GM23338 (cell line): ENCODE measurements at regions not wholly inside any gene's neighbourhood (a gene's known extent, or its start where the extent isn't known, plus 50 kb on each side); places are given as distances from the start of the nearest gene placed in this dataset.
A peak's percentile ranks its signal among the peaks of the same experiment; 100 is the strongest.

ENCODE experiments used
- ATAC-seq: fragments of 200-7000 bp; cut with Tn5 transposase; 3 replicates; pipeline ENCODE4 v1.9.1; 2020
- DNase-seq: peaks from one replicate; pipeline ENCODE4 v3.0.0-alpha.2; 2015; ENCODE audit warnings: low spot score
- H2AFZ ChIP-seq: fragments of 200-600 bp; sonication (generic); 2 replicates; pipeline ENCODE4 v1.8.0; 2016; ENCODE audit warnings: antibody characterized with exemption, mild to moderate bottlenecking, moderate library complexity
- H3F3A ChIP-seq: fragments of 200-600 bp; sonication (generic); replicated peaks from 2 replicates; pipeline ENCODE4 v1.8.0; 2017; ENCODE audit warnings: antibody characterized with exemption, mixed run types, low read depth
- H3K27ac ChIP-seq: fragments of 200-600 bp; sonication (generic); 2 replicates; pipeline ENCODE4 v1.6.1; 2016; ENCODE audit warnings: low read depth
- H3K27me3 ChIP-seq: fragments of 200-600 bp; sonication (generic); 2 replicates; pipeline ENCODE4 v1.8.0; 2016; ENCODE audit warnings: mild to moderate bottlenecking, mixed run types, moderate library complexity; ENCODE audit not compliant: insufficient read depth
- H3K36me3 ChIP-seq: fragments of 200-600 bp; sonication (generic); 2 replicates; pipeline ENCODE4 v1.8.0; 2016; ENCODE audit warnings: mild to moderate bottlenecking; ENCODE audit not compliant: insufficient read depth
- H3K4me1 ChIP-seq: fragments of 200-600 bp; sonication (generic); 2 replicates; pipeline ENCODE4 v1.8.0; 2016; ENCODE audit warnings: mild to moderate bottlenecking, moderate library complexity; ENCODE audit not compliant: insufficient read depth
- H3K4me2 ChIP-seq: fragments of 200-600 bp; sonication (generic); 2 replicates; pipeline ENCODE4 v1.7.1; 2017; ENCODE audit warnings: mixed run types
- H3K4me3 ChIP-seq: fragments of 200-600 bp; sonication (generic); 2 replicates; pipeline ENCODE4 v1.6.1; 2016; ENCODE audit warnings: mixed run types
- H3K79me2 ChIP-seq: fragments of 200-600 bp; sonication (generic); replicated peaks from 2 replicates; pipeline ENCODE4 v1.8.0; 2017; ENCODE audit warnings: mild to moderate bottlenecking; ENCODE audit not compliant: insufficient read depth
- H3K9me2 ChIP-seq: fragments of 200-600 bp; sonication (generic); 2 replicates; pipeline ENCODE4 v1.8.0; 2017; ENCODE audit not compliant: insufficient read depth
- H4K20me1 ChIP-seq: fragments of 200-600 bp; sonication (generic); replicated peaks from 2 replicates; pipeline ENCODE4 v1.8.0; 2017; ENCODE audit warnings: mild to moderate bottlenecking; ENCODE audit not compliant: insufficient read depth
- H3K27ac Mint-ChIP-seq: 2 replicates; pipeline ENCODE4 v1.8.0; 2020; ENCODE audit warnings: inconsistent platforms, mild to moderate bottlenecking, moderate library complexity, mixed read lengths
- H3K27me3 Mint-ChIP-seq: 3 replicates; pipeline ENCODE4 v1.8.0; 2022; ENCODE audit warnings: low read depth, mild to moderate bottlenecking, moderate library complexity, mixed read lengths, inconsistent platforms; ENCODE audit not compliant: insufficient read depth, poor library complexity
- H3K36me3 Mint-ChIP-seq: 3 replicates; pipeline ENCODE4 v1.8.0; 2021; ENCODE audit warnings: low read depth, mild to moderate bottlenecking, inconsistent platforms, moderate library complexity, mixed read lengths
- H3K4me1 Mint-ChIP-seq: 3 replicates; pipeline ENCODE4 v1.8.0; 2020; ENCODE audit warnings: mild to moderate bottlenecking, inconsistent platforms, mixed read lengths
- H3K4me3 Mint-ChIP-seq: 3 replicates; pipeline ENCODE4 v1.8.0; 2021; ENCODE audit warnings: moderate library complexity, mild to moderate bottlenecking, inconsistent platforms, mixed read lengths
- H3K9me3 Mint-ChIP-seq: 3 replicates; pipeline ENCODE4 v1.8.0; 2020; ENCODE audit warnings: moderate library complexity, mild to moderate bottlenecking, inconsistent platforms, mixed read lengths
- CREB1 ChIP-seq: fragments of 250-450 bp; sonication (Bioruptor Pico); IDR thresholded peaks from 2 replicates; pipeline ENCODE4 v1.5.0; 2020; ENCODE audit warnings: low read depth, mild to moderate bottlenecking, moderate library complexity
- EZH2 ChIP-seq: fragments of 200-600 bp; sonication (generic); IDR thresholded peaks from one replicate; pipeline ENCODE4 v1.8.0; 2017; ENCODE audit warnings: antibody characterized with exemption, mild to moderate bottlenecking, low read depth; ENCODE audit not compliant: unreplicated experiment
- EZH2phosphoT487 ChIP-seq: fragments of 200-600 bp; sonication (generic); IDR thresholded peaks from one replicate; pipeline ENCODE4 v1.8.1; 2018; ENCODE audit warnings: antibody characterized with exemption; ENCODE audit not compliant: unreplicated experiment
- NANOG ChIP-seq: IDR thresholded peaks from 2 replicates; pipeline ENCODE4 v1.6.1; 2016; ENCODE audit warnings: antibody characterized with exemption, borderline replicate concordance
- POLR2AphosphoS5 ChIP-seq: IDR thresholded peaks from 2 replicates; pipeline ENCODE4 v1.6.1; 2016; ENCODE audit warnings: antibody characterized with exemption, low read depth
- REST ChIP-seq: IDR thresholded peaks from one replicate; pipeline ENCODE4 v1.6.1; 2018; ENCODE audit warnings: antibody characterized with exemption; ENCODE audit not compliant: unreplicated experiment
- STAT1 ChIP-seq: IDR thresholded peaks from one replicate; pipeline ENCODE4 v1.6.1; 2016; ENCODE audit warnings: antibody characterized with exemption; ENCODE audit not compliant: unreplicated experiment
- ZNF114 ChIP-seq: fragments of 250-450 bp; sonication (Bioruptor Pico); IDR thresholded peaks from 2 replicates; pipeline ENCODE4 v1.5.0; 2020; ENCODE audit warnings: mild to moderate bottlenecking, moderate library complexity
- ZNF331 ChIP-seq: fragments of 250-450 bp; sonication (Bioruptor Pico); IDR thresholded peaks from 2 replicates; pipeline ENCODE4 v1.5.0; 2020; ENCODE audit warnings: low read depth, mild to moderate bottlenecking, moderate library complexity
- ZNF462 ChIP-seq: fragments of 250-450 bp; sonication (Bioruptor Pico); IDR thresholded peaks from 2 replicates; pipeline ENCODE4 v1.5.0; 2020; ENCODE audit warnings: mild to moderate bottlenecking, moderate library complexity
- TF ChIP-seq, protein P1 (sequence below), 2 experiments: fragments of 200-600 bp in 1 of 2; sonication (generic) in 1 of 2; conservative IDR thresholded peaks; 2 replicates each; pipeline versions ENCODE4 v1.5.1 to v1.6.1; 2016 to 2017; ENCODE audit warnings: antibody characterized with exemption in 2 of 2, low read depth in 2 of 2, mild to moderate bottlenecking in 2 of 2, moderate library complexity in 1 of 2
- TF ChIP-seq, protein P2 (sequence below): IDR thresholded peaks from 2 replicates; pipeline ENCODE4 v1.6.1; 2016; ENCODE audit warnings: antibody characterized with exemption

- no peaks in the 10 kb centered on the region for H3K9me2 ChIP-seq
- TF ChIP-seq EZH2phosphoT487 (no peak), POLR2AphosphoS5 (no peak), REST (no peak), ZNF331 (CRISPR knock-in tag) (no peak), ZNF114 (CRISPR knock-in tag) (no peak), ZNF462 (CRISPR knock-in tag) (no peak), STAT1 (no peak), NANOG (no peak), EZH2 (no peak), CREB1 (CRISPR knock-in tag) (no peak)
- TF ChIP-seq, protein P1, sequence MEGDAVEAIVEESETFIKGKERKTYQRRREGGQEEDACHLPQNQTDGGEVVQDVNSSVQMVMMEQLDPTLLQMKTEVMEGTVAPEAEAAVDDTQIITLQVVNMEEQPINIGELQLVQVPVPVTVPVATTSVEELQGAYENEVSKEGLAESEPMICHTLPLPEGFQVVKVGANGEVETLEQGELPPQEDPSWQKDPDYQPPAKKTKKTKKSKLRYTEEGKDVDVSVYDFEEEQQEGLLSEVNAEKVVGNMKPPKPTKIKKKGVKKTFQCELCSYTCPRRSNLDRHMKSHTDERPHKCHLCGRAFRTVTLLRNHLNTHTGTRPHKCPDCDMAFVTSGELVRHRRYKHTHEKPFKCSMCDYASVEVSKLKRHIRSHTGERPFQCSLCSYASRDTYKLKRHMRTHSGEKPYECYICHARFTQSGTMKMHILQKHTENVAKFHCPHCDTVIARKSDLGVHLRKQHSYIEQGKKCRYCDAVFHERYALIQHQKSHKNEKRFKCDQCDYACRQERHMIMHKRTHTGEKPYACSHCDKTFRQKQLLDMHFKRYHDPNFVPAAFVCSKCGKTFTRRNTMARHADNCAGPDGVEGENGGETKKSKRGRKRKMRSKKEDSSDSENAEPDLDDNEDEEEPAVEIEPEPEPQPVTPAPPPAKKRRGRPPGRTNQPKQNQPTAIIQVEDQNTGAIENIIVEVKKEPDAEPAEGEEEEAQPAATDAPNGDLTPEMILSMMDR (conservative IDR thresholded peaks at IDR 0.05; ENCODE audit: low read depth in 2 of 2) = no peak
- TF ChIP-seq, protein P2, sequence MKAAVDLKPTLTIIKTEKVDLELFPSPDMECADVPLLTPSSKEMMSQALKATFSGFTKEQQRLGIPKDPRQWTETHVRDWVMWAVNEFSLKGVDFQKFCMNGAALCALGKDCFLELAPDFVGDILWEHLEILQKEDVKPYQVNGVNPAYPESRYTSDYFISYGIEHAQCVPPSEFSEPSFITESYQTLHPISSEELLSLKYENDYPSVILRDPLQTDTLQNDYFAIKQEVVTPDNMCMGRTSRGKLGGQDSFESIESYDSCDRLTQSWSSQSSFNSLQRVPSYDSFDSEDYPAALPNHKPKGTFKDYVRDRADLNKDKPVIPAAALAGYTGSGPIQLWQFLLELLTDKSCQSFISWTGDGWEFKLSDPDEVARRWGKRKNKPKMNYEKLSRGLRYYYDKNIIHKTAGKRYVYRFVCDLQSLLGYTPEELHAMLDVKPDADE = no peak
- no peak overlapping the region for H3K27ac Mint-ChIP-seq
- peaks cover 6% of the 10 kb centered on the region for H3K27me3 Mint-ChIP-seq
- H3K79me2 ChIP-seq = no peaks in the 10 kb centered on the region
- H3K36me3 ChIP-seq = no peaks in the 10 kb centered on the region
- no peaks in the 10 kb centered on the region for H4K20me1 ChIP-seq
- no peaks in the 10 kb centered on the region for H3K9me3 Mint-ChIP-seq
- no peak overlapping the region for H3K4me3 ChIP-seq
- H3K36me3 Mint-ChIP-seq = no peaks in the 10 kb centered on the region
- no peak overlapping the region; the same call in 1 of the 2 replicates for H3K4me2 ChIP-seq
- no peak overlapping the region for H3K27ac ChIP-seq
- no peak overlapping the region for H3K4me3 Mint-ChIP-seq
- no peaks in the 10 kb centered on the region for H3F3A ChIP-seq
- no peak overlapping the region for H2AFZ ChIP-seq
- peak; percentile 56 for ATAC-seq
- peak; percentile 11 for DNase-seq
- H3K27me3 ChIP-seq = no peaks in the 10 kb centered on the region
- peaks cover 6% of the 10 kb centered on the region for H3K4me1 ChIP-seq
- peaks cover 18% of the 10 kb centered on the region for H3K4me1 Mint-ChIP-seq
Measured at GRCh38 chr1:194292966-194293365, 1106.6 kb upstream of the B3GALT2 start.
